ENCODE measurements at regions not wholly inside any gene's neighbourhood (a gene's known extent, or its start where the extent isn't known, plus 50 kb on each side); places are given as distances from the start of the nearest gene placed in this dataset.
"Not testable (repeated sequence)": the region's sequence is repeated elsewhere in the genome, so short reads cannot be mapped to it uniquely, and the experiment has no call there.

DNA sequence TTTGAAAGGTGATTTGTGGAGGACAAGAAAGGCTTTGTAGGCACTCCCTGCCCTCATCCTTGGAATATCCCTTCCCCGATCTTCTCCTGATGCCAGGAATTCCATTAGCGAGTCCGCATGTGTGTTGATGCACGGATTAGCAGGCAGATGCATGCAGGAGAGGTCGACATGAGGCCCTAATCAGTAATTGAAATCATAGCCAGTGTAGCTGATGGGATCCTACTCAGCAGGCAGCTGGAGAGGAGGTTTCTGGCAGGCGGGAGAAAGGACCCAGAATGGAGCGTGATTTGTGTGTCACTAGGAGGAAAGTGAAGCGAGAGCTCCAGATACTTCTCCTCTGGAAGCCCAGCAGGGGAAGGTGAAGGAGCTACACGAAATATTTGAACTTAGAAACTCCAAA is 196.3 kb upstream of the CDH11 start:
- TF ChIP-seq FOXP2 (optimal IDR thresholded peaks at IDR 0.05; ENCODE audit: control extremely low read depth, extremely low read length, insufficient read depth): no peak
- TF ChIP-seq EZH2 (IDR thresholded peaks at IDR 0.05): no peak
- no peak for TF ChIP-seq POLR2AphosphoS5 (IDR thresholded peaks at IDR 0.05; ENCODE audit: borderline replicate concordance, low read depth, low read length)
- Histone ChIP-seq H3K36me3 (ENCODE audit: insufficient read depth, low read length) (no peaks in the 10 kb centered on the region), H3K27ac (peak overlapping the region; percentile 62; the same call in 1 of the 2 replicates), H3K4me3 (peak overlapping the region; percentile 36; the same call in 1 of the 2 replicates), H3K9ac (ENCODE audit: insufficient read length) (no peak overlapping the region), H3K9me3 (ENCODE audit: low read depth, low read length) (no peaks in the 10 kb centered on the region)
- no peak for DNase-seq (ENCODE audit: low read depth, low spot score)

DNA sequence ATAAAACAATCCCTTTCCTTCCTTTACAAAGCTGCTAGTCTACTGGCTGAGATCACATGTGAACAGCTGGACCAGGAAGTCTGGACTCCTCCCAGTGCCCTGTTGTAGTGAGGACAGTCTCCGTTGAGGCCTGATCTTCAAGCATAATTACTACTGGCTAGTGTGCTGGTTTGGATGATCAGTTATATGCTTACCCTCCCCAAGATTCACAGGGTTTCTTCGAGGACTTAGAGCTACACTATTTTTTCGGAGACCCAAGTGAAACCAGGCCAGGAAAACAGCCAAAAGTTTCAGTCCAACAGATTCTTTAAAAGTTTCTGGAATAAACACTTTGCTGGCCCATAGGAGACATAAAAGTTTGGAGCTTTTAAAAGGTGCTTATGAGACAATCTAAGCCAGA is 194.9 kb upstream of the CDH11 start:
- Histone ChIP-seq H3K9ac (ENCODE audit: insufficient read length) (no peak overlapping the region), H3K36me3 (ENCODE audit: insufficient read depth, low read length) (no peaks in the 10 kb centered on the region), H3K4me3 (no peak overlapping the region), H3K27ac (no peak overlapping the region), H3K9me3 (ENCODE audit: low read depth, low read length) (no peaks in the 10 kb centered on the region)
- DNase-seq (ENCODE audit: low read depth, low spot score): no peak
- no peak for TF ChIP-seq POLR2AphosphoS5 (IDR thresholded peaks at IDR 0.05; ENCODE audit: borderline replicate concordance, low read depth, low read length)
- no peak for TF ChIP-seq FOXP2 (optimal IDR thresholded peaks at IDR 0.05; ENCODE audit: control extremely low read depth, extremely low read length, insufficient read depth)
- TF ChIP-seq EZH2 (IDR thresholded peaks at IDR 0.05): no peak

DNA sequence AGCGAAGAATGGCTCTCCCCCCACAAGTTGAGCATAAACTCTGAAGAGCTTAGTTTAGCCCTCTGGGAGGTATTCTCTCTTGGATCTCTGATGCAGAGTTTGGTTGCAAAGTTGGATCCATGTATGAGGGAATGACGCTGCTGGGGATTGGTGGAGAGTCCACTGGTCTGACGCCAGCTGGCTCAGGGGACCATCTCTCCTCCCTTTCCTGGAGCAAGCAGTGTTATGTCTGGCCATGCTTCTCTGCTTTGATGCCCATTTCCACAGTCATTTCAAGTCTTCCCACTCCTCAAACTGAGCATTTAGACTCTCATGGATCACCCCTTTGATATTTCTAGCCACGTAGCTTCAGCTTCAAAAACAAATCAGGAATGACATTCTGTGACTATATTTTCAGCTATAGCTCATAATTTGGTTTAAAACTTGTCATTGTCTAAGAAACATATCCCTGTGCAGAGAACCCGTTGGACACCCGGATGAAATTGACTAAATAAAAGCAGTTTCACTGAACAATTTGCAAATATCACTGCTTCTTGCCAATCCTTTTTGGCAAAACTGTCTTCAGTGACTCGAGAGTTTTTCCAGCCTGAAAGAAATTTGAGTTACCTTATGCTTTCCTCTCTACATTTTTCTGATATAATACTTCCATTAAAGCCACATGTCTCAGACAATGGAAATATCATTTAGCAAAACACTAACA is 193.4 kb upstream of the CDH11 start:
- DNase-seq (ENCODE audit: low read depth, low spot score): no peak
- no peaks in the 10 kb centered on the region for H3K9me3 ChIP-seq (ENCODE audit: low read depth, low read length)
- no peak overlapping the region for H3K4me3 ChIP-seq
- no peak overlapping the region for H3K27ac ChIP-seq
- no peaks in the 10 kb centered on the region for H3K36me3 ChIP-seq (ENCODE audit: insufficient read depth, low read length)
- no peak overlapping the region for H3K9ac ChIP-seq (ENCODE audit: insufficient read length)
- TF ChIP-seq EZH2 (IDR thresholded peaks at IDR 0.05): no peak

DNA sequence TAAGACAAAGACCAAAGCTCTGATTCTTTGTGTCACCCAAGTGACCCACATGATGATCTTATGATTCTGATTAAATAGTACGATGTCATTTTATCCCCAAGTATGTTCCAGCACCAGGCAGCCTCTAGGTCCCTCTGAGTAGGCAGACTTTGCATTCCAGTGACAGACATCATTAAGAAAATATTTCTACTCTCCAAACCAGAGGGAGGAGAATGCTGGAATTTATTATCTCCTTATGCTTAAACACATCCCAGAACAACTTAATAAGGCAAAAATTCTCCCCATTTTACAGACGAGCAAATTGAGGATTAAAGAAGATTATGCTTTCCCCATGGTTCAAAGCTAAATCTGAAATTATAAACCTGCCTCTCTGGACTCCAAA is 192.8 kb upstream of the CDH11 start:
- TF ChIP-seq POLR2AphosphoS5 (IDR thresholded peaks at IDR 0.05; ENCODE audit: borderline replicate concordance, low read depth, low read length): no peak
- TF ChIP-seq EZH2 (IDR thresholded peaks at IDR 0.05): no peak
- TF ChIP-seq FOXP2 (optimal IDR thresholded peaks at IDR 0.05; ENCODE audit: control extremely low read depth, extremely low read length, insufficient read depth): no peak
- DNase-seq (ENCODE audit: low read depth, low spot score): no peak
- H3K36me3 ChIP-seq (ENCODE audit: insufficient read depth, low read length): no peaks in the 10 kb centered on the region
- H3K4me3 ChIP-seq: no peak overlapping the region
- H3K27ac ChIP-seq: no peak overlapping the region
- no peak overlapping the region for H3K9ac ChIP-seq (ENCODE audit: insufficient read length)
- no peaks in the 10 kb centered on the region for H3K9me3 ChIP-seq (ENCODE audit: low read depth, low read length)

DNA sequence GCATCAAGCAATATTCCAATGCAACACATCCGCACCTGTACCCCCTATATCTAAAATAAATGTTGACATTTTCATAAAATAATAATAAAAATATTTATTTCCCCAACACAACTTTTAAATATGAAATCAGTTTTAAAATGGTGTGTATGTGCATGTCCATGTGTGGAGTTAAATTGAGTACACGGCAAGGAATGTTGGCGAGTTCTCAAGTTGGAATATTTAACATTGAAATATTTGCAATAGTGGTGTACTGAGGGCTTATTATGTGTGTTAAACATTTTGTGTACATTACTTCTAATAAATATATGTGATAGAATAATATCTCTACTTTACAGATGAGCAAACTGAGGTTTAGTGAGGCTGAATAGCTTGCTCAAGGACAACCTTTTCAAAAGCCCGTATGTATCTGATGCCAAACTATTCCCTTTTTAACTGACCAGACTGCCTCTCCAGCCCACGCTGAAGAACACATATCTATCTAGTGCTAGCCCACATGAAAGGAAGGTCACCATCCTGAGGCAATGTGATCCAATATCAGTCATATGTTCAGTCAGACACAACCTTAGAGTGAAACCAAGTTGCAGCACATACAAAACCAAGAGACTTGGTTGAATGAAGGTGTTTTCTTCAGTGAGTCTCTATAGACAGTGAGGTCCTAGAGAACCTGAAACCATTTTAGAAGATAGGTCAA is 192.2 kb upstream of the CDH11 start:
- Histone ChIP-seq H3K36me3 (ENCODE audit: insufficient read depth, low read length) (no peaks in the 10 kb centered on the region), H3K4me3 (no peak overlapping the region), H3K9ac (ENCODE audit: insufficient read length) (no peak overlapping the region), H3K9me3 (ENCODE audit: low read depth, low read length) (no peaks in the 10 kb centered on the region), H3K27ac (no peak overlapping the region)
- TF ChIP-seq EZH2 (IDR thresholded peaks at IDR 0.05): no peak
- TF ChIP-seq POLR2AphosphoS5 (IDR thresholded peaks at IDR 0.05; ENCODE audit: borderline replicate concordance, low read depth, low read length): no peak
- no peak for TF ChIP-seq FOXP2 (optimal IDR thresholded peaks at IDR 0.05; ENCODE audit: control extremely low read depth, extremely low read length, insufficient read depth)
- DNase-seq (ENCODE audit: low read depth, low spot score): no peak

DNA sequence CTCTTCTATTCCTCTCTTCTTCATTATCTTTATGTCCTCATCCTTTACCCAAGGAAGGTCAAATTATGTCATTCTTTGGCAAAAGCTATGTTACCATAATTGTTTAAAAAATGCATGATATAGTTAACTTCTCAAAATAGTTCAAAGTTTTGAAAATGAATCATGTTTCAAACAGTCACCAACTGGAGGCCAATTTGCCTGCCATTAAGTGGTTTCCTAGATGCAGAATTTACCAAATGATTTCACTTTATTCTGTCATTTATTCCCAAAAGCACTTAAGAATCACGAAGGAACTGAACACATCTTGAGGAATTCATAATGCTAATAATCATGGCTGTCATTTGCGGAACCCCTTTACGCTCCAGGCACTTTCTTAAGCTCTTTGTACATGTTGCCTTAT is 190.9 kb upstream of the CDH11 start:
- no peaks in the 10 kb centered on the region for H3K36me3 ChIP-seq (ENCODE audit: insufficient read depth, low read length)
- no peak for TF ChIP-seq EZH2 (IDR thresholded peaks at IDR 0.05)
- TF ChIP-seq POLR2AphosphoS5 (IDR thresholded peaks at IDR 0.05; ENCODE audit: borderline replicate concordance, low read depth, low read length): no peak
- no peak for TF ChIP-seq FOXP2 (optimal IDR thresholded peaks at IDR 0.05; ENCODE audit: control extremely low read depth, extremely low read length, insufficient read depth)
- no peak overlapping the region for H3K9ac ChIP-seq (ENCODE audit: insufficient read length)
- no peak for DNase-seq (ENCODE audit: low read depth, low spot score)
- no peaks in the 10 kb centered on the region for H3K9me3 ChIP-seq (ENCODE audit: low read depth, low read length)
- H3K27ac ChIP-seq: no peak overlapping the region
- H3K4me3 ChIP-seq: no peak overlapping the region

DNA sequence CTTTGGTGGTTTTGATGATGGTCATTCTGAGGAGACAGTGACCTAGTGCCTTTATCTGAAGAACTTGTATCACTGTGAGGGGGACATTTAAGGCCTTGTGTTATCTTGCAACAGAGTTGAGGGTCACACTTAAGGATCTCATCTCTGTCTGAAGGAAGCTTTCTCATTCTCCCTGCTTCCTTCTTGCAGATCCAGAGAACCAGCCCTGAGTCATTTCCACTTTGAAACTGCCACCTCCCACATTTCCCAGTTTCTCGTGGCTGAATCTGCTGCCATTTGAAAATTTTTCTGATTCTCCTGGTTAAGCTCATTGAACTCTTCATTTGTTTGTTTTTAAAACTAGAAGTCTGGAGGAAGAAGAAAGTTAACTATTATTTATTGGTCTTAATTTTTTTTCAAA is 190.2 kb upstream of the CDH11 start:
- DNase-seq (ENCODE audit: low read depth, low spot score): no peak
- Histone ChIP-seq H3K27ac (no peak overlapping the region), H3K9me3 (ENCODE audit: low read depth, low read length) (no peaks in the 10 kb centered on the region), H3K4me3 (no peak overlapping the region), H3K9ac (ENCODE audit: insufficient read length) (no peak overlapping the region), H3K36me3 (ENCODE audit: insufficient read depth, low read length) (no peaks in the 10 kb centered on the region)
- TF ChIP-seq EZH2 (IDR thresholded peaks at IDR 0.05) (no peak), FOXP2 (optimal IDR thresholded peaks at IDR 0.05; ENCODE audit: control extremely low read depth, extremely low read length, insufficient read depth) (no peak), POLR2AphosphoS5 (IDR thresholded peaks at IDR 0.05; ENCODE audit: borderline replicate concordance, low read depth, low read length) (no peak)

DNA sequence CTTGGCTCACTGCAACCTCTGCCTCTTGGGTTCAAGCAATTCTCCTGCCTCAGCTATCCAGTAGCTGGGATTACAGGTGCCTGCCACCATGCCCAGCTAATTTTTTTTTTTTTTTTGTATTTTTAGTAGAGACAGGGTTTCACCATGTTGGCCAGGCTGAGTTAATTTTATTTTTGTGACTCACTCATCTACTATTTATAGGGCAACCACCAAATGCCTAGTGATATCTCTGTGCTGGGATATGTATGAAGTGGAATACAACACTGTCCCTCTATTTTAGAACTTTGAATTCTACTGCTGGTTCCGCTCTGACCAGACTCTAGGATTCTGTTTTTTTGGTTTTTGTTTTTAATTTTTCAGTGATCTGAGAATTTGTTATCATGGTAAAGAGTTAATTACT is 188.6 kb upstream of the CDH11 start:
- not testable (repeated sequence) for H3K36me3 ChIP-seq (ENCODE audit: insufficient read depth, low read length); DNase-seq (ENCODE audit: low read depth, low spot score); H3K27ac ChIP-seq; H3K9me3 ChIP-seq (ENCODE audit: low read depth, low read length); H3K4me3 ChIP-seq; H3K9ac ChIP-seq (ENCODE audit: insufficient read length)

DNA sequence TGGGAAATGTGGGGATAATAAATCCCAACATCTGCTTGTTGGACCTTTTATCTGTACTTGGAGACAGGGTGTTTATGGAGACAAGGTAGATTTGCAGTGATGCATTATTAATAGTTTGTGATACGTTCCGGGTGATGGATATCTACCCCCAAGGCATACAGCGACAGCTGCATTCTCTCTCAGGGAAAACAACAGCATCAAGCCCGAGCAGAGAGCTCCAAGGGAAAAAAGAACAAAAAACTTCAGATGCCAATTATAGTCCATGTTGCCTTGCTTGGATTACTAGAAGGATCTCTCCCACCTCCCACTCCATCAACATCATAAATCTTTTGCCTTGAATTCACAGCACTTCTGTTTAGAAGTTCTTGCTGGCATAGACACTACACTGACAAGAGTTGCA is 187.5 kb upstream of the CDH11 start:
- TF ChIP-seq POLR2AphosphoS5 (IDR thresholded peaks at IDR 0.05; ENCODE audit: borderline replicate concordance, low read depth, low read length) (no peak), EZH2 (IDR thresholded peaks at IDR 0.05) (no peak), FOXP2 (optimal IDR thresholded peaks at IDR 0.05; ENCODE audit: control extremely low read depth, extremely low read length, insufficient read depth) (no peak)
- Histone ChIP-seq H3K4me3 (no peak overlapping the region), H3K9me3 (ENCODE audit: low read depth, low read length) (no peaks in the 10 kb centered on the region), H3K9ac (ENCODE audit: insufficient read length) (no peak overlapping the region), H3K27ac (no peak overlapping the region), H3K36me3 (ENCODE audit: insufficient read depth, low read length) (no peaks in the 10 kb centered on the region)
- no peak for DNase-seq (ENCODE audit: low read depth, low spot score)
